ENCODE measurements at regions not wholly inside any gene's neighbourhood (a gene's known extent, or its start where the extent isn't known, plus 50 kb on each side); places are given as distances from the start of the nearest gene placed in this dataset.

- Mint-ChIP-seq H3K36me3 (no peaks in the 10 kb centered on the region), H3K27ac (no peak overlapping the region), H3K4me1 (no peaks in the 10 kb centered on the region), H3K4me3 (no peak overlapping the region), H3K27me3 (ENCODE audit: low read depth) (no peaks in the 10 kb centered on the region), H3K9me3 (no peaks in the 10 kb centered on the region; the same call in 1 of the 2 replicates)
- CTCF ChIA-PET: no interaction called here
- ATAC-seq: no peak
- DNase-seq (ENCODE audit: low spot score): no peak
- POLR2A ChIA-PET: no interaction called here
- TF ChIP-seq SMAD3 (CRISPR knock-in tag; IDR thresholded peaks at IDR 0.05; ENCODE audit: borderline replicate concordance) (no peak), NFYB (CRISPR knock-in tag; conservative IDR thresholded peaks at IDR 0.05; ENCODE audit: low read depth) (no peak), ZNF138 (CRISPR knock-in tag; conservative IDR thresholded peaks at IDR 0.05) (no peak), GABPB1 (CRISPR knock-in tag; IDR thresholded peaks at IDR 0.05) (no peak), RORB (CRISPR knock-in tag; IDR thresholded peaks at IDR 0.05) (no peak), ATF2 (CRISPR knock-in tag; IDR thresholded peaks at IDR 0.05; ENCODE audit: borderline replicate concordance, low read depth) (no peak), ZNF416 (CRISPR knock-in tag; IDR thresholded peaks at IDR 0.05) (no peak), TCF7 (CRISPR knock-in tag; IDR thresholded peaks at IDR 0.05; ENCODE audit: low read depth) (no peak), ZNF263 (CRISPR knock-in tag; IDR thresholded peaks at IDR 0.05; ENCODE audit: low read depth) (no peak), KAT7 (CRISPR knock-in tag; IDR thresholded peaks at IDR 0.05; ENCODE audit: borderline replicate concordance) (no peak), ZBTB21 (CRISPR knock-in tag; IDR thresholded peaks at IDR 0.05; ENCODE audit: borderline replicate concordance) (no peak)
- TF ChIP-seq, protein P1, sequence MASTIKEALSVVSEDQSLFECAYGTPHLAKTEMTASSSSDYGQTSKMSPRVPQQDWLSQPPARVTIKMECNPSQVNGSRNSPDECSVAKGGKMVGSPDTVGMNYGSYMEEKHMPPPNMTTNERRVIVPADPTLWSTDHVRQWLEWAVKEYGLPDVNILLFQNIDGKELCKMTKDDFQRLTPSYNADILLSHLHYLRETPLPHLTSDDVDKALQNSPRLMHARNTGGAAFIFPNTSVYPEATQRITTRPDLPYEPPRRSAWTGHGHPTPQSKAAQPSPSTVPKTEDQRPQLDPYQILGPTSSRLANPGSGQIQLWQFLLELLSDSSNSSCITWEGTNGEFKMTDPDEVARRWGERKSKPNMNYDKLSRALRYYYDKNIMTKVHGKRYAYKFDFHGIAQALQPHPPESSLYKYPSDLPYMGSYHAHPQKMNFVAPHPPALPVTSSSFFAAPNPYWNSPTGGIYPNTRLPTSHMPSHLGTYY (CRISPR knock-in tag; IDR thresholded peaks at IDR 0.05): no peak
Measured at GRCh38 chr2:15705839-15706386, 114.2 kb downstream of the DDX1 start.

DNA sequence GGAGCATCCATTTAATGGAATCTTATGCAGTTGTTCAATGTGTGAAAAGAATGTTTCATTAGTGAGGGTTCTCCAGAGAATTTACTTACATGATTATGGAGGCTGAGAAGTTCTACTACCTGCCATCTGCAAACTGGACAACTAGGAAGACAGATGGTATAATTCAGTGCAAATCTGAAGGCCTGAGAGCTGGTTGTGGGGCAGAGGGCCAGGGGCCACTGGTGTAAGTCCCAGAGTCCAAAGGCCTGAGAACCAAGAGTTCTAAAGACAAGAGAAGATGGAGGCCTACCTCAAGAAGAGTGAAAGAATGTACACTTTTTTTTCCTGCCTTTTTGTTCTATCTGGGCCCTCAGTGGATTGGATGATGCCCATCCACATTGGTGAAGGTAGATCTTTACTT is 114.8 kb downstream of the DDX1 start:
- no peak for ATAC-seq
- H3K36me3 Mint-ChIP-seq: no peaks in the 10 kb centered on the region
- no peak overlapping the region for H3K4me3 Mint-ChIP-seq
- ChIA-PET CTCF (no interaction called here), POLR2A (no interaction called here)
- no peak for DNase-seq (ENCODE audit: low spot score)
- H3K4me1 Mint-ChIP-seq: no peaks in the 10 kb centered on the region
- H3K27me3 Mint-ChIP-seq (ENCODE audit: low read depth): no peaks in the 10 kb centered on the region
- no peak overlapping the region for H3K27ac Mint-ChIP-seq
- H3K9me3 Mint-ChIP-seq: no peaks in the 10 kb centered on the region; the same call in 1 of the 2 replicates
- TF ChIP-seq MXD4 (CRISPR knock-in tag; IDR thresholded peaks at IDR 0.05; ENCODE audit: borderline replicate concordance) (no peak), NR2C2 (CRISPR knock-in tag; IDR thresholded peaks at IDR 0.05) (no peak), MLX (CRISPR knock-in tag; IDR thresholded peaks at IDR 0.05) (no peak), SMAD4 (CRISPR knock-in tag; IDR thresholded peaks at IDR 0.05) (no peak), KAT7 (CRISPR knock-in tag; IDR thresholded peaks at IDR 0.05; ENCODE audit: borderline replicate concordance) (no peak), ZNF121 (CRISPR knock-in tag; IDR thresholded peaks at IDR 0.05) (no peak), GRHL2 (CRISPR knock-in tag; IDR thresholded peaks at IDR 0.05; ENCODE audit: insufficient replicate concordance, severe bottlenecking) (no peak), FOXJ3 (CRISPR knock-in tag; IDR thresholded peaks at IDR 0.05; ENCODE audit: borderline replicate concordance) (no peak), TEAD4 (CRISPR knock-in tag; IDR thresholded peaks at IDR 0.05) (no peak), NFATC4 (CRISPR knock-in tag; IDR thresholded peaks at IDR 0.05) (no peak), ATF2 (CRISPR knock-in tag; IDR thresholded peaks at IDR 0.05; ENCODE audit: borderline replicate concordance, low read depth) (no peak)
- TF ChIP-seq, protein P2, sequence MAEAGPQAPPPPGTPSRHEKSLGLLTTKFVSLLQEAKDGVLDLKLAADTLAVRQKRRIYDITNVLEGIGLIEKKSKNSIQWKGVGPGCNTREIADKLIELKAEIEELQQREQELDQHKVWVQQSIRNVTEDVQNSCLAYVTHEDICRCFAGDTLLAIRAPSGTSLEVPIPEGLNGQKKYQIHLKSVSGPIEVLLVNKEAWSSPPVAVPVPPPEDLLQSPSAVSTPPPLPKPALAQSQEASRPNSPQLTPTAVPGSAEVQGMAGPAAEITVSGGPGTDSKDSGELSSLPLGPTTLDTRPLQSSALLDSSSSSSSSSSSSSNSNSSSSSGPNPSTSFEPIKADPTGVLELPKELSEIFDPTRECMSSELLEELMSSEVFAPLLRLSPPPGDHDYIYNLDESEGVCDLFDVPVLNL (CRISPR knock-in tag; IDR thresholded peaks at IDR 0.05; ENCODE audit: borderline replicate concordance, low read depth): no peak
- TF ChIP-seq, protein P1 (CRISPR knock-in tag; IDR thresholded peaks at IDR 0.05): no peak
- TF ChIP-seq, protein P3, sequence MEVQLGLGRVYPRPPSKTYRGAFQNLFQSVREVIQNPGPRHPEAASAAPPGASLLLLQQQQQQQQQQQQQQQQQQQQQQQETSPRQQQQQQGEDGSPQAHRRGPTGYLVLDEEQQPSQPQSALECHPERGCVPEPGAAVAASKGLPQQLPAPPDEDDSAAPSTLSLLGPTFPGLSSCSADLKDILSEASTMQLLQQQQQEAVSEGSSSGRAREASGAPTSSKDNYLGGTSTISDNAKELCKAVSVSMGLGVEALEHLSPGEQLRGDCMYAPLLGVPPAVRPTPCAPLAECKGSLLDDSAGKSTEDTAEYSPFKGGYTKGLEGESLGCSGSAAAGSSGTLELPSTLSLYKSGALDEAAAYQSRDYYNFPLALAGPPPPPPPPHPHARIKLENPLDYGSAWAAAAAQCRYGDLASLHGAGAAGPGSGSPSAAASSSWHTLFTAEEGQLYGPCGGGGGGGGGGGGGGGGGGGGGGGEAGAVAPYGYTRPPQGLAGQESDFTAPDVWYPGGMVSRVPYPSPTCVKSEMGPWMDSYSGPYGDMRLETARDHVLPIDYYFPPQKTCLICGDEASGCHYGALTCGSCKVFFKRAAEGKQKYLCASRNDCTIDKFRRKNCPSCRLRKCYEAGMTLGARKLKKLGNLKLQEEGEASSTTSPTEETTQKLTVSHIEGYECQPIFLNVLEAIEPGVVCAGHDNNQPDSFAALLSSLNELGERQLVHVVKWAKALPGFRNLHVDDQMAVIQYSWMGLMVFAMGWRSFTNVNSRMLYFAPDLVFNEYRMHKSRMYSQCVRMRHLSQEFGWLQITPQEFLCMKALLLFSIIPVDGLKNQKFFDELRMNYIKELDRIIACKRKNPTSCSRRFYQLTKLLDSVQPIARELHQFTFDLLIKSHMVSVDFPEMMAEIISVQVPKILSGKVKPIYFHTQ (CRISPR knock-in tag; IDR thresholded peaks at IDR 0.05): no peak
- TF ChIP-seq, protein P4, sequence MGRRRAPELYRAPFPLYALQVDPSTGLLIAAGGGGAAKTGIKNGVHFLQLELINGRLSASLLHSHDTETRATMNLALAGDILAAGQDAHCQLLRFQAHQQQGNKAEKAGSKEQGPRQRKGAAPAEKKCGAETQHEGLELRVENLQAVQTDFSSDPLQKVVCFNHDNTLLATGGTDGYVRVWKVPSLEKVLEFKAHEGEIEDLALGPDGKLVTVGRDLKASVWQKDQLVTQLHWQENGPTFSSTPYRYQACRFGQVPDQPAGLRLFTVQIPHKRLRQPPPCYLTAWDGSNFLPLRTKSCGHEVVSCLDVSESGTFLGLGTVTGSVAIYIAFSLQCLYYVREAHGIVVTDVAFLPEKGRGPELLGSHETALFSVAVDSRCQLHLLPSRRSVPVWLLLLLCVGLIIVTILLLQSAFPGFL (CRISPR knock-in tag; IDR thresholded peaks at IDR 0.05; ENCODE audit: borderline replicate concordance): no peak
